ENCODE measurements at regions not wholly inside any gene's neighbourhood (a gene's known extent, or its start where the extent isn't known, plus 50 kb on each side); places are given as distances from the start of the nearest gene placed in this dataset.
"Not testable (repeated sequence)": the region's sequence is repeated elsewhere in the genome, so short reads cannot be mapped to it uniquely, and the experiment has no call there.

DNA sequence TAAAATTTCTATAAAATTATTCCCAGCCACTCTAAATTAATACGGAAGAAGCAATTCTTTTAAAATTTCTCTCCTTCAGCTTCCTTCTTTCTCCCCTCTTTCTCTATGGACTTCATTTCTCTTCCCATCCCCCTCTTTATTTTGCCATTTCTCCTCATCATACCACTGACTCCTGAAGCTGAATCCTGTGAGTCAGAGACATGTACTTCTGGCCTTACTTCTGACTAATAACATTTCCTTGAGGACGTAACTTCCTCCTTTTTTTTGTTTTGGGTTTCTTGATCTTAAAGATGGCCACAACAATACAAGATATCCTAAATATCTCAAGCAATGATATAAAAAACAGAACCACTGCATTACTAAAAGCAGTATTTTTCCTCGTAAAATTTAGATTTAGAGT, 63.6 kb upstream of the DENND1B start (continued):
- TF ChIP-seq, protein P1, sequence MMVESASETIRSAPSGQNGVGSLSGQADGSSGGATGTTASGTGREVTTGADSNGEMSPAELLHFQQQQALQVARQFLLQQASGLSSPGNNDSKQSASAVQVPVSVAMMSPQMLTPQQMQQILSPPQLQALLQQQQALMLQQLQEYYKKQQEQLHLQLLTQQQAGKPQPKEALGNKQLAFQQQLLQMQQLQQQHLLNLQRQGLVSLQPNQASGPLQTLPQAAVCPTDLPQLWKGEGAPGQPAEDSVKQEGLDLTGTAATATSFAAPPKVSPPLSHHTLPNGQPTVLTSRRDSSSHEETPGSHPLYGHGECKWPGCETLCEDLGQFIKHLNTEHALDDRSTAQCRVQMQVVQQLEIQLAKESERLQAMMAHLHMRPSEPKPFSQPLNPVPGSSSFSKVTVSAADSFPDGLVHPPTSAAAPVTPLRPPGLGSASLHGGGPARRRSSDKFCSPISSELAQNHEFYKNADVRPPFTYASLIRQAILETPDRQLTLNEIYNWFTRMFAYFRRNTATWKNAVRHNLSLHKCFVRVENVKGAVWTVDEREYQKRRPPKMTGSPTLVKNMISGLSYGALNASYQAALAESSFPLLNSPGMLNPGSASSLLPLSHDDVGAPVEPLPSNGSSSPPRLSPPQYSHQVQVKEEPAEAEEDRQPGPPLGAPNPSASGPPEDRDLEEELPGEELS (CRISPR knock-in tag; IDR thresholded peaks at IDR 0.05) = no peak
- TF ChIP-seq HMGA2 (CRISPR knock-in tag; IDR thresholded peaks at IDR 0.05) (no peak), ELF4 (CRISPR knock-in tag; IDR thresholded peaks at IDR 0.05; ENCODE audit: low read depth) (no peak), FOXJ3 (CRISPR knock-in tag; IDR thresholded peaks at IDR 0.05; ENCODE audit: borderline replicate concordance) (no peak)

DNA sequence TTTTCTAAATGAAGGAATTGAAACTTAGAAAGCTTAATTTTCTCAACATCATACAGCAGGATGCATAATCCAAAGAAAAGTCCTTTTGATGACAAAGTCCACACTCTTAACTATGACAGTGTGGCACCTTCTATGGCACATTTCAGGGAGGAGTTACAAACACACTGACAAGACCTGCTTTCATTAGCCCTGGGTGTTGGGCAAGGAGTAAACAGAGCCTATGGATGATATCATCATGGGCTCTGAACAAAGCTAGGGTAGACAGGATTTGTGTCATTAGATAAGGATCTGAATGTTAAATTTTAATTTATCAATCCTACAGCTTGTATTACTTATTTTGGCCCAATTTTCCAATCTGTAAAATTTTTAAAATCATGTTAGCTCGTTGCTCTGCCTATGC, 62.6 kb upstream of the DENND1B start:
- Mint-ChIP-seq H3K27me3 (ENCODE audit: low read depth) (no peaks in the 10 kb centered on the region), H3K4me3 (no peak overlapping the region), H3K27ac (no peak overlapping the region), H3K9me3 (peaks cover 8% of the 10 kb centered on the region; the same call in 1 of the 2 replicates), H3K4me1 (peaks cover 11% of the 10 kb centered on the region), H3K36me3 (no peaks in the 10 kb centered on the region)
- CTCF ChIA-PET = no interaction called here
- DNase-seq (ENCODE audit: low spot score) (no peak), ATAC-seq (no peak)
- TF ChIP-seq, protein P2, sequence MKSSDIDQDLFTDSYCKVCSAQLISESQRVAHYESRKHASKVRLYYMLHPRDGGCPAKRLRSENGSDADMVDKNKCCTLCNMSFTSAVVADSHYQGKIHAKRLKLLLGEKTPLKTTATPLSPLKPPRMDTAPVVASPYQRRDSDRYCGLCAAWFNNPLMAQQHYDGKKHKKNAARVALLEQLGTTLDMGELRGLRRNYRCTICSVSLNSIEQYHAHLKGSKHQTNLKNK (CRISPR knock-in tag; IDR thresholded peaks at IDR 0.05) = no peak
- TF ChIP-seq, protein P3, sequence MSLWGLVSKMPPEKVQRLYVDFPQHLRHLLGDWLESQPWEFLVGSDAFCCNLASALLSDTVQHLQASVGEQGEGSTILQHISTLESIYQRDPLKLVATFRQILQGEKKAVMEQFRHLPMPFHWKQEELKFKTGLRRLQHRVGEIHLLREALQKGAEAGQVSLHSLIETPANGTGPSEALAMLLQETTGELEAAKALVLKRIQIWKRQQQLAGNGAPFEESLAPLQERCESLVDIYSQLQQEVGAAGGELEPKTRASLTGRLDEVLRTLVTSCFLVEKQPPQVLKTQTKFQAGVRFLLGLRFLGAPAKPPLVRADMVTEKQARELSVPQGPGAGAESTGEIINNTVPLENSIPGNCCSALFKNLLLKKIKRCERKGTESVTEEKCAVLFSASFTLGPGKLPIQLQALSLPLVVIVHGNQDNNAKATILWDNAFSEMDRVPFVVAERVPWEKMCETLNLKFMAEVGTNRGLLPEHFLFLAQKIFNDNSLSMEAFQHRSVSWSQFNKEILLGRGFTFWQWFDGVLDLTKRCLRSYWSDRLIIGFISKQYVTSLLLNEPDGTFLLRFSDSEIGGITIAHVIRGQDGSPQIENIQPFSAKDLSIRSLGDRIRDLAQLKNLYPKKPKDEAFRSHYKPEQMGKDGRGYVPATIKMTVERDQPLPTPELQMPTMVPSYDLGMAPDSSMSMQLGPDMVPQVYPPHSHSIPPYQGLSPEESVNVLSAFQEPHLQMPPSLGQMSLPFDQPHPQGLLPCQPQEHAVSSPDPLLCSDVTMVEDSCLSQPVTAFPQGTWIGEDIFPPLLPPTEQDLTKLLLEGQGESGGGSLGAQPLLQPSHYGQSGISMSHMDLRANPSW (CRISPR knock-in tag; conservative IDR thresholded peaks at IDR 0.05; ENCODE audit: low read depth) = no peak
- TF ChIP-seq, protein P4, sequence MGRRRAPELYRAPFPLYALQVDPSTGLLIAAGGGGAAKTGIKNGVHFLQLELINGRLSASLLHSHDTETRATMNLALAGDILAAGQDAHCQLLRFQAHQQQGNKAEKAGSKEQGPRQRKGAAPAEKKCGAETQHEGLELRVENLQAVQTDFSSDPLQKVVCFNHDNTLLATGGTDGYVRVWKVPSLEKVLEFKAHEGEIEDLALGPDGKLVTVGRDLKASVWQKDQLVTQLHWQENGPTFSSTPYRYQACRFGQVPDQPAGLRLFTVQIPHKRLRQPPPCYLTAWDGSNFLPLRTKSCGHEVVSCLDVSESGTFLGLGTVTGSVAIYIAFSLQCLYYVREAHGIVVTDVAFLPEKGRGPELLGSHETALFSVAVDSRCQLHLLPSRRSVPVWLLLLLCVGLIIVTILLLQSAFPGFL (CRISPR knock-in tag; IDR thresholded peaks at IDR 0.05; ENCODE audit: borderline replicate concordance) = no peak
- no peak for TF ChIP-seq SOX15 (CRISPR knock-in tag; IDR thresholded peaks at IDR 0.05)
- TF ChIP-seq CBFB (CRISPR knock-in tag; IDR thresholded peaks at IDR 0.05; ENCODE audit: low read depth) = no peak
- no peak for TF ChIP-seq CREB1 (CRISPR knock-in tag; IDR thresholded peaks at IDR 0.05)
- TF ChIP-seq ELF4 (CRISPR knock-in tag; IDR thresholded peaks at IDR 0.05; ENCODE audit: low read depth) = no peak
- TF ChIP-seq, protein P5, sequence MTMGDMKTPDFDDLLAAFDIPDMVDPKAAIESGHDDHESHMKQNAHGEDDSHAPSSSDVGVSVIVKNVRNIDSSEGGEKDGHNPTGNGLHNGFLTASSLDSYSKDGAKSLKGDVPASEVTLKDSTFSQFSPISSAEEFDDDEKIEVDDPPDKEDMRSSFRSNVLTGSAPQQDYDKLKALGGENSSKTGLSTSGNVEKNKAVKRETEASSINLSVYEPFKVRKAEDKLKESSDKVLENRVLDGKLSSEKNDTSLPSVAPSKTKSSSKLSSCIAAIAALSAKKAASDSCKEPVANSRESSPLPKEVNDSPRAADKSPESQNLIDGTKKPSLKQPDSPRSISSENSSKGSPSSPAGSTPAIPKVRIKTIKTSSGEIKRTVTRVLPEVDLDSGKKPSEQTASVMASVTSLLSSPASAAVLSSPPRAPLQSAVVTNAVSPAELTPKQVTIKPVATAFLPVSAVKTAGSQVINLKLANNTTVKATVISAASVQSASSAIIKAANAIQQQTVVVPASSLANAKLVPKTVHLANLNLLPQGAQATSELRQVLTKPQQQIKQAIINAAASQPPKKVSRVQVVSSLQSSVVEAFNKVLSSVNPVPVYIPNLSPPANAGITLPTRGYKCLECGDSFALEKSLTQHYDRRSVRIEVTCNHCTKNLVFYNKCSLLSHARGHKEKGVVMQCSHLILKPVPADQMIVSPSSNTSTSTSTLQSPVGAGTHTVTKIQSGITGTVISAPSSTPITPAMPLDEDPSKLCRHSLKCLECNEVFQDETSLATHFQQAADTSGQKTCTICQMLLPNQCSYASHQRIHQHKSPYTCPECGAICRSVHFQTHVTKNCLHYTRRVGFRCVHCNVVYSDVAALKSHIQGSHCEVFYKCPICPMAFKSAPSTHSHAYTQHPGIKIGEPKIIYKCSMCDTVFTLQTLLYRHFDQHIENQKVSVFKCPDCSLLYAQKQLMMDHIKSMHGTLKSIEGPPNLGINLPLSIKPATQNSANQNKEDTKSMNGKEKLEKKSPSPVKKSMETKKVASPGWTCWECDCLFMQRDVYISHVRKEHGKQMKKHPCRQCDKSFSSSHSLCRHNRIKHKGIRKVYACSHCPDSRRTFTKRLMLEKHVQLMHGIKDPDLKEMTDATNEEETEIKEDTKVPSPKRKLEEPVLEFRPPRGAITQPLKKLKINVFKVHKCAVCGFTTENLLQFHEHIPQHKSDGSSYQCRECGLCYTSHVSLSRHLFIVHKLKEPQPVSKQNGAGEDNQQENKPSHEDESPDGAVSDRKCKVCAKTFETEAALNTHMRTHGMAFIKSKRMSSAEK (CRISPR knock-in tag; IDR thresholded peaks at IDR 0.05; ENCODE audit: borderline replicate concordance) = no peak
- no peak for TF ChIP-seq PRRX2 (CRISPR knock-in tag; IDR thresholded peaks at IDR 0.05)
- POLR2A ChIA-PET = no interaction called here

DNA sequence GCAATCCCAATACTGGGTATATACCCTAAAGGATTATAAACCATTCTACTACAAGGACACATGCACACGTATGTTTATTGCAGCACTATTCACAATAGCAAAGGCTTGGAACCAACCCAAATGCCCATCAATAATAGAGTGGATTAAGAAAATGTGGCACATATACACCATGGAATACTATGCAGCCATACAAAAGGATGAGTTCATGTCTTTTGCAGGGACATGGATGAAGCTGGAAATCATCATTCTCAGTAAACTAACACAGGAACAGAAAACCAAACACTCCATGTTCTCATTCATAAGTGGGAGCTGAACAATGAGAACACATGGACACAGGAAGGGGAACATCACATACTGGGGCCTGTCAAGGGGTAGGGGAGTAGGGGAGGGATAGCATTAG, 61.1 kb upstream of the DENND1B start:
- H3K27me3 Mint-ChIP-seq (ENCODE audit: low read depth); H3K27ac Mint-ChIP-seq; H3K4me3 Mint-ChIP-seq; CTCF ChIA-PET; ATAC-seq; DNase-seq (ENCODE audit: low spot score); POLR2A ChIA-PET; H3K36me3 Mint-ChIP-seq; H3K4me1 Mint-ChIP-seq: not testable (repeated sequence)
- H3K9me3 Mint-ChIP-seq = peaks cover 20% of the 10 kb centered on the region

DNA sequence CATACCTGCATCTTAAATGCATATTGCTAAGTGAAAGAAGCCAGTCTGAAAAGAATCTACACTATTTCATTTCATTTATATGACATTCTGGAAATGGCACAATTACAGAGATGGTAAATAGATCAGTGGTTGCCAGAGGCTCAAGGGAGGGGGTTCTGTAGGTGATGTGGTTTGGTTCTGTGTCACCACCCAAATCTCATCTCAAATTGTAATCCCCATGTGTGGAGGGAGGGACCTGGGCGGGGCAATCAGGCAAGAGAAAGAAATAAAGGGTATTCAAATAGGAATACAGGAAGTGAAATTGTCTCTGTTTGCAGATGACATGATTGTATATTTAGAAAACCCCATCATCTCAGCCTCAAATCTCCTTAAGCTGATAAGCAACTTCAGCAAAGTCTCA, 53.7 kb upstream of the DENND1B start:
- ATAC-seq; H3K27ac Mint-ChIP-seq; H3K4me1 Mint-ChIP-seq; H3K27me3 Mint-ChIP-seq (ENCODE audit: low read depth); POLR2A ChIA-PET; H3K4me3 Mint-ChIP-seq; DNase-seq (ENCODE audit: low spot score); CTCF ChIA-PET: not testable (repeated sequence)
- Mint-ChIP-seq H3K9me3 (peaks cover 41% of the 10 kb centered on the region), H3K36me3 (peaks cover 22% of the 10 kb centered on the region)

All from WTC11 (cell line).